Stimulated activated CD4-positive, alpha-beta T cell treated with anti-CD3 and anti-CD28 coated beads, Interleukin-12 subunit alpha, Interleukin-12 subunit beta, amount 100 ng/mL, for 4 hours (primary cell): ENCODE measurements at regions not wholly inside any gene's neighbourhood (a gene's known extent, or its start where the extent isn't known, plus 50 kb on each side); places are given as distances from the start of the nearest gene placed in this dataset.

Source experiments
- DNase-seq: peaks from one replicate; pipeline ENCODE4 v3.0.0-alpha.2; 2020

DNA sequence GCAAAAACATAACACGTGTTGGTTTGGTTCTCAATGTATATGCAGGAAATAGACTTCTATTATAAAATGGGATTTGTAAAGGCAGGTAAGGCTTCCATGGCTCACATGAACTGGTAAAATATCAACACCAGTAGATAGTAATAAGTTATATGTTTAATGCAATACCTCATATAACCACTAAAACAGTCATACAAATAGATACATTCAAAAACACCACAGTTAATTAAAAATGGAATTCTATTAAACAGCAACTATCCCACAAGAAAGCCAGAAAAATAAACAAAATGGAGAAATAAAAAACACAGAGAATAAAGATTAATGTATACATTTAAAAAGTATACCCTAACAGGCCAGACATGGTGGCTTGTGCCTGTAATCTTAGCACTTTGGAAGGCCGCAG, 243.8 kb upstream of the LRATD1 start:
- no peak for DNase-seq

DNA sequence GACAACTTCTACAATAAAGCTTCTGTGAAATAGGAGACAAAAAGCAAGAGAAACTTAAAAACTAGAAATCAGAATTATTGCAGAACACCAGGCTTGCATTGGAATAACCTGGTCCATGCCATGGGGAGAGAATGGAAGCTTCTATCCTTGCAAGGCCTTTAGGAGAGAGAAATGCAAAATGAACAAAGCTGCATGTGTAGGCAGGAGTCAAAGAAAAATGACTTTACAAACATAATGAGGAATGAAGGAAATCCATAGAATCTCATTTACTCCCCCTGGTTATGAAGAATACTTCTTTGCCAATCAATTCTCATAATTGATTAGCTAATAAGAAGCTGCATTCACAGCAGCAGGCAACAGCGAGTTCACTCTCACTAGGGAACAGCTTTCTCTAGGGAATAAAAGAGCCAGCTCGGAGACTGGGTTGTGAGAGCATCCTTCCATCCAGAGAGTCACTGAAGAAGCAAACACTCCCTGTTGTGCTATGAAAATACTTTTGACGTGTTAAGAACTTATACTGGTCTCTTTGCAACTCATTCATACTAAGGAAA, 235.9 kb upstream of the LRATD1 start:
- DNase-seq, result no peak

DNA sequence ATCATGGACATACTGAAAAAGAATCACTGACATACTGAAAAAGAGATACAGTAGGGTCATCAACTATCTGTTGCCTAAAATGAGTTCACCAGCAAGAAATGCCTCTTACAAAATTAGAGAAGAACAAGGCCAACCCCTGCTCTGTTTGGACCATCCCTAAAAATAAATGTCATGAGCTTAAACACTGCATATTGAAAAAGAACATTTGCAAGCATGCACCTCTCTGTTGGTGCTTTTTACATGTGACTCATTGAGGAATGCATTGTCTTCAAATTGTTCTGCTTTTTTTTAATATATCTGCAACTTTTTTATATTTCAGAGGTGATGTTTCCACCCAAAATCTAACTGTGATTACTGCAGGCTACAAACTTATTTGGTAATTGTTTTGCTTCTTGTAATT, 233.9 kb upstream of the LRATD1 start:
- no peak for DNase-seq

DNA sequence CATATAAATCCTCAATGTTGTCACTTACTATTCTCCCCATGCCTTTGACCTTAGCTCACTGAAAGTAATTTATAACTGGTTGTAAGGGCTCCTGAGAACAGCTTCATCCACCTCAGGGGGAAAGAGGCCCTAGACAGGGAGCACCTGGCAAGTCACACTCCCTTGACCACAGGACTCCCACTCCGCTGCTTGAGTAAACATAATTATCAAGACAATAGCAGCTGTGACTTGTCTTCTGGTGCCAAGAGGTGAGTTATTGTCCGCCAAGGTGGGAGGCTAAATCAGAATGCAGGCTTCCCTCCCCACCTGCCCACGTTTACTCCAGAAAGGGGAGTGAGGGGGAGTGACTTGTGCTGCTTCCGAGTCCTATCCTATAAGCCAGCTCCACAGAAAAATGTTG, 230.6 kb upstream of the LRATD1 start:
- no peak for DNase-seq

DNA sequence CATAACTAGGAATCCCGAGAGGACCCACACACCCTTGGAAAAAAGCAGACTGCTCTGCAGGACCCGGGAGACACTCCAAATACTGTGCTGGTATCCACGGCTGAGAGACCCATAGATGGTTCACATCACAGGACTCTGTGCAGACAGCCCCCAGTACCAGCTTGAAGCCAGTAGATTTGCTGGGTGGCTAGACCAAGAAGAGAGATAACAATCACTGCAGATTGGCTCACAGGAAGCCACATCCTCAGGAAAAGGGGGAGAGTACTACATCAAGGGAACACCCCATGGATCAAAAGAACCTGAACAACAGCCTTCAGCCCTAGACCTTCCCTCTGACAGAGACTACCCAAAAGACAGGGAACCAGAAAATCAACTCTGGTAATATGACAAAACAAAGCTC, 223.8 kb upstream of the LRATD1 start:
- DNase-seq, result no peak

DNA sequence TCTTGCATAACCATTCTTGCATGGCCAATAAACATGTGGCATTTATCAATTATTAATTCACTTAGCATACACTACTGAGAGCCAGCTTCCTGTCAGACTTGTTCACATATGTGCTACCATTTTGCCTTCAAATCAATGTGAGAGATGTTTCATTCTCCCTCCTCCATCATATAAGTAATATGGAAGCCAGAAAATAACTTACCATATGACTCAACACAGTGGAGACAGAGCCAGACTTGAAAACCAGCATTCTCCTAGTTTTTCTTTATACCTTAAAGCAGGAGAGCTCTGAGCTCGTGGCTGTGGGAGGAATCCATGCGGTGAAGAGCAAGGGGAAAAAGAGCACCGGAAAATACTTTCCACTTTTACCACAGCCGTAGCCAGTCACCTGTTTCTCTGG, 215.0 kb upstream of the LRATD1 start:
- DNase-seq, result no peak

DNA sequence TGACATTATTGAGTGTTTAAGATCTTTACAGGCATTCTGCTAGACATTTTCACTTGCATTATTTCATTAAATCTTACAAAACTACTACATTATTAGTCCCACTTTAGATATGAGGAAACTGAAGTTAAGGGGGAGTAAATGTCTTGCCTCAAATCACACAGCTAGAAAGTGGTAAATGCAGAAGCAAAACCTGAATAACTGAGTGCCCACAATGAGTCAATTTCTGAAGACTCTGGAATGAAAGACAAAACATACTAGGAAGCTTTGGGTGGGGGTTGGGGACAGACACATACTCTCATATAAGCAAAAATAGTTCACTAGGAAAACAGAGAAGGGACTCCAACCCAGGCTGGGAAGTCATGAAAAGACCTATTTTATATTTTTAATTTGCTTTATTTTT, 214.4 kb upstream of the LRATD1 start:
- DNase-seq, result no peak

DNA sequence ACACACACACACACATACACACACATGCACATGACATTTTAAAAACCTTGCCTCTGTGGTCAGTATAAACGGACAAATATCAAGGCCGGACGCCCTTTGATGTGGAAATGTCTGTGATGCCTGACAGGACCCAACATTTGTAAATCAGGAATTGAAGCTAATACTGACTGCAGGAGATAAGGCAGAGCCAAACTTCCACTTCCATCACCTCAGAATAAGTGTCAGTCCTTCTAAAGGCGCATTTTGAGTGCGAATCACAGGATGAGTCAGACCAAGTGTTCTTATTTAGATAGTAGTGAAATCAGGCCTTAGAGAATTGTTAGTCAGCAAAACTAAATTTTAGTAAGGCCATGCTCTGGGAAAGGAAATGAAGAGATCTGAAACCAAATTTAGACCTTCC, 211.7 kb upstream of the LRATD1 start:
- DNase-seq, result no peak

DNA sequence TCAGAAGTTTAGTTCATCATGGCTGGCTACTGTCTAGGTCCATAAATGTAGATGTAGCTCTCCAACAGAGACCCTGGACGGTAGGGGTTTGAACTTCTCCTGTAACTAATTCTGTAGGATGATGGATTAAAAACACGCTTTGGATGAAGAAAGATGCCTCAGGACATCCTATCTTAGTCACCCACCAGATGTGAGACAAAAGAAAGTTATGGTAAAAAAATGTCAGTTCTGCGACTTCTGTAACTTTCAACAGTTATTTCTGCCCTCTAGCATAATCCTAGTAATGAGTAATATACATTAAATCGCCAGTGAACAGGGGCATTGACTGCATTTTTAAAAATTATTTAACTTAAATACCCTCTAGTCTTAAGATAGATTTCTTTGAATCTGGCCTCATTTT, 210.1 kb upstream of the LRATD1 start:
- DNase-seq, result no peak

DNA sequence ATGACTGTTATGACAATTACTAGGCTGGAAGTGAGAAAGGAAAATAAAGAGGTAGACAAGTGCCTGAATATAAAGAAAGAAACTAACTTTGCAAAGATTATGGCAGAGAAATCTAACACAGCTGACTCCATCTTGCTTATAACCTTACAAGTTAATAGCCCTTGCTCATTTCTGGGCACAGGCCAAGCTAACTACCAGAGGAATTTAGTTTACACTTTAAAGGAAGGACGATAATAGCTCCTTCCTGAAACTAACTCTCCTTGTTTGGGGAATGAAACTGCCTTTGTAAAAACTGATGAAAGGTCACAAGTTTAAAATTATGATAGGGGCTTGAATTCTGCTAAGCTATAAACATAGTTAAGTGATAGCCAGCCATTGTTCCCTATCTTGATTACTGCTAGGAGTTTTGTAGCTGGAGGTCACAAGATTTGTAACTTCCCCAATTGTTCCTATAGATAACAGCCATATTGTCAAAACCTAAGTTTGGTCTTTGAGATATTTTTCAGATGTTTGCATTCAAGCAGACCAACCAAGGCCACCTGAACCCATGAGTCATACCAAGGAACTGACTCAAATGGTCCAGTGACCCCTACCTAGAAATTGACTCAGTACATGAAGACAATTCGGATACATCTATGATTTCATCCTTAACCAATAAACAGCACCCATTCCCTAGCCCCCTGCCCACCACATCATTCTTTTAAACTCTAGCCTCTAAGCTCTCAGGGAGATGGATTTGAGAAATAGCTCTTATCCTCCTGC, 209.2 kb upstream of the LRATD1 start:
- no peak for DNase-seq

DNA sequence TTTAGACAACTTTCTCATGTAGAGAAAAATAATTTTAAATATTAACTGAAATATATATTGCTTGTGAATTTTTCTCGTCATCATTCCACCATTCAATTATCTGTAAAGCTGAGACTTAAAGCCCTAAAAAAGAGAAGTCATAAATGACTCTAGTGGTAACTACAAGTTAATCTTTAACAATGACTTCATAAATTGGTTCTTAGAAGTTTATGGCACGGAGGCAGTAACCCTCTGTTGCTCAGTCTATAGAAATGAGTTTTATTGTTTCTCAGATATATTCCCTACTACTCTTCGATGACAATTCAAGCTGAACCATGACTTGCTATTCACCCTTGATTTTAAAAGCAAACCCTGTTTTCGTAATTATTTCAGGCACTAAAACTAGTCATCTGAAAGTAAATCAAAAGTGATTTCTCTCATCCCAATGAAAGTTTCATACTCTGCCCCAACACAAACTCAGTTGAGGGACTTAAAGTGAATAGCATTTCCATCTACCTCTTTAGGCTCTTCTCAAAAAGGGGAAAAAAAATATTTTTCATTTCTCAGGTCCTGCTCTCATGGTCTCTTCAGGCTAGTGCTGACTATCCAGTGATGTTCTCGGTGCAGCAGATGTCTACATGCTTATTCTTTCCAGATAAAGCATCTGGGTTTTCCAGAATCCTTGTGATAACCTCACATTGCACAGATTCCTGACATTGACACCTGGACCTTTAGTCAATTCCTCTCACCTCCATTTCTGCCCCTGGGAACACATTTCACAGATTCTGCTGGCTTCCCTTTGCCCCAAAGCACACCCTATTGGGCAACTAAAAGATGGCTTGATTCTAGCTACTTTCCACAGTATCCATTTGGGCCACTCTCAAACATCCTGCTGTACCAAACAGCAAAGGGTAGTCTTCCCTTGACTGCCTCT, 207.8 kb upstream of the LRATD1 start:
- no peak for DNase-seq

DNA sequence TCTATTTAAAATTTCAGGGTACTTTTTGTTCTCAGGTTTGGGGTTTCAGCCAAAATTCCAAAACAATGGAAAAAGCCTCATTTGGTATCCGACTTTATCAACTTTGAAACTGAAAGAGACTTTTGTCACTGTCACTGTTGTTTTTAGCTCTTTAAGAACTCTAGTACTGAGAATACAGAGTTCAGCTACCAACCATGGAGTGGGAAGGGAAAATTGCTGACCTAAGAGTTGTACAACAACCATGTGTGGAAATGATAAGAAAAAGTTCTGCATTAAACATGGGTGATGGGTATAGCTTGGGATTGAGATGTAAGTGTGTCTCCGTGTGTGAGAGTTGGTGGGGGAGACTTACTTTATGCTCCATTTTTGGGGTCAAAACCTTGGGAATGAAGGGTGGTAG, 206.6 kb upstream of the LRATD1 start:
- DNase-seq, result no peak

DNA sequence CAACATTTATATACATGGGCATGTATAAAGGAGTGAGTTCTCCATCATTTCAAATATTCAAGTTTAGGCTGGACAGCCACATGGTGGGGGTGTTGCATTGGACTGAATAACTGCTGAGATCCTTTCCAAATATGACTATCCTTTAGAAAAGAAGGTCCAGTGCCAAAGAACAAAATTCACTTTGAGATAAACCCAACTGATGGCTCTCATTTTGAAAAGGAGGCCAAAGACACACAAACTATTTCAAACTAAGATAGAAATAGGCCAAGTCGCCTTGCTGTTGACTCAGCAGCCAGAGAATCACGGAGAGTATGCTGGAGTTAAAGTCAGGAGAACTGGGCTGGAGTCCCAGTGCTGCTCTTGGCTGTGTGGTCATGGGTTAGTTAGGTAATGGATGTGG, 204.5 kb upstream of the LRATD1 start:
- DNase-seq, result no peak

DNA sequence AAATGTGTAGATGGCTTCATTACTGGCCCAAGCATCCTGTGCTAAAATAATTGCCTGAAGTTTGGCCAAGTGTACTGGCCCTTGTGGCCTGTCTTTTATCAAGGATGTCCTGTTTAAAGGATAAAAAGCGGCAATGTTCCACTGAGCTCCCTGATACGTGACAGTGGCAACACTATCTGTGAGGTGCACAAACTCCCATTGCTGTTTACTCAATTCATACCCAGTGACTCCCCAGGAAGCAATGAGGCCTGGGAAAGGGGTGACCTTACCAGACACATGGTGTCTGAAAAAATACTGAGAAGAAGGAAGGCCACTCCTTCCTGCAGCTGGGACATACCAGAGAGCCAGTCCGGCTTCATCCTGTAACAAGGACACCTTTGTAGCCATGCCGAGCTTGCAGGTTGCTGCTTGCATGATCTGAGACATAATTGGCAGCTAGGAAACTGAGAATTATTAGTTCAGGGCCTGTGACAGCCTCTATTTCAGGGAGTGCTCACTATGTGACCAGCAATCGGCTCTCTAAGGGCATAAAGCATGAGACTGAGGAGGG, 198.5 kb upstream of the LRATD1 start:
- DNase-seq, result no peak

DNA sequence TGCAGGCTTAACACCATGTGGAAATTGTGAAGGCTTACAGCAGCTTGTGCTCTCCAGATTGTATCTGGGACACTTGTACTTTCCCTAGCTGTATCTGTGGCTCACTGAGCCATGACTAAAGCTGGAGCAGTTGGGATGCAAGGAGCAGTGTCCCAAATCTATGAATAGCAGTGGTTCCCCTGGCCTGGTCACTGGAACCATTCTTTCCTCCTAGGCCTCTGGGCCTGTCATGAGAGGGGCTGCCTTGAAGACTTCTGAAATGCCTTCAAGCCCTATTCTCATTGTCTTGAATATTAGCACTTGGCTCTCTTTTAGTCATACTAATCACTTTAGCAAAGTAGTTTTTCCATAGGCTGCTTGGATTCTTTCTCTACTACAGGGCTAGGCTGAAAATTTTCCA, 186.8 kb upstream of the LRATD1 start:
- no peak for DNase-seq

DNA sequence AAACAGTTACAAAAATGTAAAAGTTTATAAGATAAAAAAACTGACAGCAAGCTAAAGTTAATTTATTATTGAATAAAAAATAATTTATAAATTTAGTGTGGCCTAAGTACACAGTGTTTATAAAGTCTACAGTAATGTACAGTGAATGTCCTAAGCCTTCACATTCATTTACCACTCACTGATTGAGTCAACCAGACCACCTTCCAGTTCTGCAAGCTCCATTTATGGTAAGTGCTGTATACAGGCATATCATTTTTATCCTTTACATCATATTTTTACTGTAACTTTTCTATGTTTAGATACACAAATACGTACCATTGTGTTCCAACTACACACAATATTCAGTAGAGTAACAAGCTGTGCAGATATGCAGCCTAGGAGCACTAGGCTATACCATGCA, 184.2 kb upstream of the LRATD1 start:
- DNase-seq, result no peak

DNA sequence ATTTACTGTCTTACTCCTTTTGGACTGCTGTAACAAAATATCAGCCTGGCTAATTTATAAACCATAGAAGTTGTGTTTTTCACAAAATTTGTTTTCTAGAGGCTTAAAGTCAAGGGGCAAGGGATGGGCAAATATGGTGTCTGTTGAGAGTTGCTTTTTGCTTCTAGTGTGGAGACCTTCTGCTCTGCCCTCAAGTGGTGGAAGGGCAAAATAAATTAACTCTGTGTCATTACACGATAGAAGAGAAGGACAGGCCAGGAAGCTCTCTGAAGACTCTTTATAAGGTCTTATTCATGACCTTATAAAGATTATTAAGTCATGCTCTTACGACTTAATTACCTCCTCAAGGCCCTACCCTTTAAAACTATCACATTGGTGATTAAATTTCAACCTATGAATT, 181.2 kb upstream of the LRATD1 start:
- DNase-seq, result no peak

DNA sequence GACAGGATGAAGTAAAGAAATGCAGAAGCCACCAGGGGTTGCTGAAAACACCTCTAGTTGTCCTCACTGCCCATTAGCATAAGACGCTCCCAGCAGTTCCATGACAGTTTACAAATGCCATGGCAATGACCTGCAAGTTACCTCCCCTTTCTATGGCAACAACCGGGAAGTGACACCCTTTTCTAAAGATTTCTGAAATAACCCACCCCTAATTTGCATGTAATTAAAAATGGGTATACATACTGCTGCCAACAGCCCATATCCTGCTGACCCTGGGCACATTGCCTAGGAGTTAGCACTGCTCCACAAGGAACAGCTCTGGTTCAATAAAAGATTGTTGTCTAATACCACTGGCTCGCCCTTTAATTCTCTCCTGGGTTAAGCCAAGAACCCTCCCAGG, 178.3 kb upstream of the LRATD1 start:
- DNase-seq, result no peak

DNA sequence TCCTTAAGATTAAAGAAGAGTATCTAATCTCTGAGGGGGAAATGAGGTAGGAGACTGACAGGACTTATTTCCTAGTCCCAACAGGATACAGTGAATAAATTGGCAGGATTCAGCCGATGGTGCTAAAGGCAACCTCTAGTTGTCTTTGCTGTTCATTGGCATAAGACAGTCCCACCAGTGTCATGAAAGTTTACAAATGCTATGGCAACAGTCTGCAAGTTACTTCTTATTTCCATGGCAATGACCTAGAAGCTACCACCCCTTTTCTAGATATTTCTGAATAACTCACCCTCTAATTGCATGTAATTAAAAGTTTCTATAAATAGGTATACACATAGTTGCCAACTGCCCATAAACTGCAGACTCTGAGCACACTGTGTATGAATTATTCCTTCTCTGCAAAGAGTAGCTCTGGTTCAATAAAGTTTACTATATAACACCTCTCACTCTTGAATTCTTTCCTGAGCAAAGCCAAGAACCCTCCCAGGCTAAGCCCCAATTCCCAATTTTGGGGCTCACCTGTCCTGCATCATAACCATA, 172.7 kb upstream of the LRATD1 start:
- DNase-seq, result no peak

DNA sequence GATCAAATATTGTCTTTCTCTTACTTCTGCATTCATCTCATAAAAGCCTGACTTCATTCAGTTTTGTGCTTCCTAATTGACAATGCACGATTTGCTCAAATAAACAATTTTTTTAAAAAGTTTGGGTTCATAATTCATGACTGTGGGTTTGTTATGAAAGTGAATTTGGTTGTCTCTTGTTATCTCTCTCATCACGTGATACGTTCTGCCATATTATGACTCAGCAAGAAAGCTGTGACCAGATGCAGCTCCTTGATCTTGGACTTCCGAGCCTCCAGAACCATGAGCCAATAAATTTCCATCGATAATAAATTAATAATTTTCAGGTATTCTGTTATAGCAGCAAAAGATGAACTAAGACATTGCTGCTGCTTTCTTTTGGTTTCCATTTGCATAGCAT, 156.5 kb upstream of the LRATD1 start:
- DNase-seq, result no peak

DNA sequence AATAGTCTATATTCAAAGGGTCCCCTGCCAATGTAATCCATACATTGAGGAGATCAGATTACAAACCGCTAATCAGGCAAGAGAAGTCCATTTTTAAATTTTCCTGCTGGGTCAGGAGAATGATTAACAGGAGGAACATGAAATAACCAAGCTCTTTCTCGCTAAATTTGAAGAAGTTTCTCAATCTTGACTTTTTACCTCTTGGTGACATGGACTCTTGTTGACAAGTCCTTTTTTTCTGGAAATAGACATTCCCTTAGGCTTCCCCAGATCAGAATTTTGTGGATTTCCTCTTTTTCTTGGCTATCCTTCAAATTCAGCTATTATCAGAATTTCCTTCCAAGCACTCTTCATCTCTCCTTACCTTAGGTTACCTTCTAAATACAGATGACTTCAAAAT, 153.0 kb upstream of the LRATD1 start:
- DNase-seq, result no peak

DNA sequence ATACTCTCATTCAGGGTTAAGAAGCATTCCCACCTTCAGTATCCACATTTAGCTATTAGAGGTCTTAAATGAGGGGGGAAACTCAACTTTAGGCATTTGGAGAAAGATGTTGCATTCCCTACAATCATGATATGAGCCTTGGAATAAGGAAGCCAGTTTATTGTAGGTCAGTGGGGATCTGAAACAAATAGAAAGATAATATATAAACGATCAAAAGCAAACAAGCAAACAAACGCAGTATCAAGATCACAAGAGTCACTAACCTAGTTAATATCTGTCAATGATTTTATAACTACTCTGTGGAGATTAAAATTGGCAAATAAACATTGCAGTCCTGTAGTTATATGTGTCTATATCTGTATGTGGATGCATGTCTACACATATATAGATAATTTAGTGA, 152.4 kb upstream of the LRATD1 start:
- DNase-seq, result no peak

DNA sequence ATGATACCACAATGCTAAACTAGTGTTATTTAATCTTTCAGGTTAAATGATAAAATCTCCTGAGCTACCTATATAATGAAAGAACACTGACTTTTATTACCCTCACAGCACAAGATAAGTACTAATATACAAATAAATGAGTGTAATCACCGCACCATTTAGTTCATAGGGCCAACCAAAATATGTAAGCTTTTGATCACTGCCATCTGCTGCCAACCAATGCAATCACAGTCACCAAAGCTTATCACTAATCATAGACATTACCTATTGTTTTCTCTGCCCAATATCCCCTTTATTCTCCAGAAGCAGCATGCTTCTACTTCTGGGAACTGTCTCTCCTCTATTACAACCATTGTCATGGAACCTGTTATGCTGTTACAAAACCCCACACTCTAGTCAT, 151.6 kb upstream of the LRATD1 start:
- no peak for DNase-seq
